Loucy (cell line): ENCODE measurements at regions not wholly inside any gene's neighbourhood (a gene's known extent, or its start where the extent isn't known, plus 50 kb on each side); places are given as distances from the start of the nearest gene placed in this dataset.

Experiments used
- H2AFZ ChIP-seq: fragments of 200-600 bp; sonication (generic); 2 replicates; pipeline ENCODE4 v1.6.0; 2016; ENCODE audit warnings: antibody characterized with exemption, mild to moderate bottlenecking, low read length, moderate library complexity
- H3F3A ChIP-seq: fragments of 200-600 bp; 2 replicates; pipeline ENCODE4 v1.6.0; 2016; ENCODE audit warnings: antibody characterized with exemption, low read depth, mild to moderate bottlenecking
- H3K27me3 ChIP-seq: fragments of 200-600 bp; sonication (generic); 2 replicates; pipeline ENCODE4 v1.6.1; 2014; ENCODE audit warnings: low read length, mild to moderate bottlenecking; ENCODE audit not compliant: insufficient read depth, poor library complexity, severe bottlenecking
- H3K36me3 ChIP-seq: fragments of 200-600 bp; sonication (generic); 2 replicates; pipeline ENCODE4 v1.6.1; 2016; ENCODE audit warnings: low read length; ENCODE audit not compliant: insufficient read depth
- H3K4me1 ChIP-seq: fragments of 200-600 bp; sonication (generic); 2 replicates; pipeline ENCODE4 v1.5.1; 2014; ENCODE audit warnings: low read length, mild to moderate bottlenecking; ENCODE audit not compliant: insufficient read depth, poor library complexity, severe bottlenecking
- H3K4me2 ChIP-seq: fragments of 200-600 bp; sonication (generic); 2 replicates; pipeline ENCODE4 v1.6.0; 2014; ENCODE audit warnings: antibody characterized with exemption, low read length, low read depth, mild to moderate bottlenecking; ENCODE audit not compliant: poor library complexity, severe bottlenecking
- H3K4me3 ChIP-seq: fragments of 200-600 bp; sonication (generic); 2 replicates; pipeline ENCODE4 v1.5.1; 2014; ENCODE audit warnings: low read length, mild to moderate bottlenecking, mixed read lengths; ENCODE audit not compliant: poor library complexity, severe bottlenecking
- H3K79me2 ChIP-seq: fragments of 200-600 bp; sonication (generic); 2 replicates; pipeline ENCODE4 v1.6.1; 2014; ENCODE audit warnings: low read length; ENCODE audit not compliant: insufficient read depth
- H3K9ac ChIP-seq: fragments of 200-600 bp; sonication (generic); 2 replicates; pipeline ENCODE4 v1.6.0; 2014; ENCODE audit warnings: mild to moderate bottlenecking, low read depth, low read length, moderate library complexity; ENCODE audit not compliant: poor library complexity, severe bottlenecking
- H3K9me2 ChIP-seq: fragments of 200-600 bp; sonication (generic); replicated peaks from 2 replicates; pipeline ENCODE4 v1.6.1; 2016; ENCODE audit warnings: low read depth, low read length, mixed read lengths
- H3K9me3 ChIP-seq: fragments of 200-600 bp; sonication (generic); 2 replicates; pipeline ENCODE4 v1.6.1; 2014; ENCODE audit warnings: mild to moderate bottlenecking, antibody characterized with exemption, low read length, low read depth; ENCODE audit not compliant: insufficient read depth
- H4K20me1 ChIP-seq: fragments of 200-600 bp; sonication (generic); 2 replicates; pipeline ENCODE4 v1.6.0; 2014; ENCODE audit warnings: antibody characterized with exemption, low read length, mild to moderate bottlenecking; ENCODE audit not compliant: insufficient read depth, poor library complexity, severe bottlenecking
- CTCF ChIP-seq: fragments of 200-600 bp; sonication (generic); conservative IDR thresholded peaks from 2 replicates; pipeline ENCODE4 v1.5.1; 2014; ENCODE audit warnings: mild to moderate bottlenecking, antibody characterized with exemption, low read length
- EZH2phosphoT487 ChIP-seq: fragments of 200-600 bp; IDR thresholded peaks from 2 replicates; pipeline ENCODE4 v1.6.1; 2018; ENCODE audit warnings: antibody characterized with exemption, mild to moderate bottlenecking, moderate library complexity, borderline replicate concordance

- no peaks in the 10 kb centered on the region for H3K9me2 ChIP-seq
- no peaks in the 10 kb centered on the region for H3K79me2 ChIP-seq
- H3F3A ChIP-seq, result no peaks in the 10 kb centered on the region
- no peaks in the 10 kb centered on the region for H3K9me3 ChIP-seq
- H3K4me1 ChIP-seq, result no peaks in the 10 kb centered on the region
- no peak overlapping the region for H2AFZ ChIP-seq
- no peak overlapping the region for H3K4me2 ChIP-seq
- no peak for TF ChIP-seq CTCF
- no peak for TF ChIP-seq EZH2phosphoT487
- H3K27me3 ChIP-seq, result no peaks in the 10 kb centered on the region
- no peak overlapping the region for H3K4me3 ChIP-seq
- no peaks in the 10 kb centered on the region for H3K36me3 ChIP-seq
- H4K20me1 ChIP-seq, result no peaks in the 10 kb centered on the region
- no peak overlapping the region for H3K9ac ChIP-seq
Observed at GRCh38 chr5:20618340-20618739, 630.3 kb upstream of the CDH18 start.

GRCh38 chr5:20617841-20618240 lies 629.8 kb upstream of the CDH18 start:
- no peaks in the 10 kb centered on the region for H3K27me3 ChIP-seq
- no peak for TF ChIP-seq EZH2phosphoT487
- TF ChIP-seq CTCF, result no peak
- no peaks in the 10 kb centered on the region for H3F3A ChIP-seq
- no peaks in the 10 kb centered on the region for H3K9me3 ChIP-seq
- H3K79me2 ChIP-seq, result no peaks in the 10 kb centered on the region
- H3K4me1 ChIP-seq, result no peaks in the 10 kb centered on the region
- H2AFZ ChIP-seq, result no peak overlapping the region
- no peaks in the 10 kb centered on the region for H4K20me1 ChIP-seq
- no peak overlapping the region for H3K4me3 ChIP-seq
- no peaks in the 10 kb centered on the region for H3K36me3 ChIP-seq
- H3K9ac ChIP-seq, result no peak overlapping the region
- H3K4me2 ChIP-seq, result no peak overlapping the region
- no peaks in the 10 kb centered on the region for H3K9me2 ChIP-seq

GRCh38 chr5:20615888-20616563 lies 628.0 kb upstream of the CDH18 start:
- Histone ChIP-seq H3K9me2 (no peaks in the 10 kb centered on the region), H3K4me1 (no peaks in the 10 kb centered on the region), H3K27me3 (no peaks in the 10 kb centered on the region), H3K9ac (no peak overlapping the region), H3F3A (no peaks in the 10 kb centered on the region), H3K4me3 (no peak overlapping the region), H3K4me2 (no peak overlapping the region), H3K36me3 (no peaks in the 10 kb centered on the region), H3K79me2 (no peaks in the 10 kb centered on the region), H4K20me1 (no peaks in the 10 kb centered on the region), H3K9me3 (no peaks in the 10 kb centered on the region), H2AFZ (no peak overlapping the region)
- TF ChIP-seq CTCF, result no peak
- TF ChIP-seq EZH2phosphoT487, result no peak
